ENCODE measurements at regions not wholly inside any gene's neighbourhood (a gene's known extent, or its start where the extent isn't known, plus 50 kb on each side); places are given as distances from the start of the nearest gene placed in this dataset.

- TF ChIP-seq EP300 (IDR thresholded peaks at IDR 0.05) (no peak), CTCF (IDR thresholded peaks at IDR 0.05) (no peak)
Measured at GRCh38 chr14:40309124-40309523, 876.9 kb upstream of the FBXO33 start.
